ENCODE measurements at regions not wholly inside any gene's neighbourhood (a gene's known extent, or its start where the extent isn't known, plus 50 kb on each side); places are given as distances from the start of the nearest gene placed in this dataset.

DNA sequence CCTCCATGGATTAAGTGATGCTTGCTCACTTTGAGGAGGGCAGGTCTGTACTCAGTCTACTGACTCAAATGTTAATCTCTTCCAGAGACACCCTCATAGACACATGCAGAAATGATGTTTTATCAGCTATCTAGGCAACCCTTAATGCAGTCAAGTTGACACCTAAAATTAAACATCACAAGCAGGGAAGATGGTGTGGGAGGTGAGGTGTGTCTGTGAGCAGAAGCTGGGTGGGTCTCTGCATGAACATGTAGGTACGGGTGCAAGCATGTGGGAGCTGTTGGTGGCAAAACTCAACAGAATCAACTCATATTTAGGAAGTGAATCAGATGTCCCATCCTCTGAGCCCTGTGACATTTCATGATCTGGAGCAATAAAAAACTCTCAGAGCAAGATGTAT lies 249.2 kb upstream of the SGCG start:
- TF ChIP-seq, protein P1, sequence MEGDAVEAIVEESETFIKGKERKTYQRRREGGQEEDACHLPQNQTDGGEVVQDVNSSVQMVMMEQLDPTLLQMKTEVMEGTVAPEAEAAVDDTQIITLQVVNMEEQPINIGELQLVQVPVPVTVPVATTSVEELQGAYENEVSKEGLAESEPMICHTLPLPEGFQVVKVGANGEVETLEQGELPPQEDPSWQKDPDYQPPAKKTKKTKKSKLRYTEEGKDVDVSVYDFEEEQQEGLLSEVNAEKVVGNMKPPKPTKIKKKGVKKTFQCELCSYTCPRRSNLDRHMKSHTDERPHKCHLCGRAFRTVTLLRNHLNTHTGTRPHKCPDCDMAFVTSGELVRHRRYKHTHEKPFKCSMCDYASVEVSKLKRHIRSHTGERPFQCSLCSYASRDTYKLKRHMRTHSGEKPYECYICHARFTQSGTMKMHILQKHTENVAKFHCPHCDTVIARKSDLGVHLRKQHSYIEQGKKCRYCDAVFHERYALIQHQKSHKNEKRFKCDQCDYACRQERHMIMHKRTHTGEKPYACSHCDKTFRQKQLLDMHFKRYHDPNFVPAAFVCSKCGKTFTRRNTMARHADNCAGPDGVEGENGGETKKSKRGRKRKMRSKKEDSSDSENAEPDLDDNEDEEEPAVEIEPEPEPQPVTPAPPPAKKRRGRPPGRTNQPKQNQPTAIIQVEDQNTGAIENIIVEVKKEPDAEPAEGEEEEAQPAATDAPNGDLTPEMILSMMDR (conservative IDR thresholded peaks at IDR 0.05; ENCODE audit: low read length): no peak
- no peak for TF ChIP-seq EZH2phosphoT487 (IDR thresholded peaks at IDR 0.05; ENCODE audit: borderline replicate concordance)
